Stimulated activated CD8-positive, alpha-beta memory T cell treated with anti-CD3 and anti-CD28 coated beads, Interleukin-7, amount 100 ng/mL, for 1 hour (primary cell): ENCODE measurements at regions not wholly inside any gene's neighbourhood (a gene's known extent, or its start where the extent isn't known, plus 50 kb on each side); places are given as distances from the start of the nearest gene placed in this dataset.

Experiments used
- DNase-seq, 2 donors: peaks; one replicate each; pipeline ENCODE4 v3.0.0-alpha.2; 2020; ENCODE audit warnings: low read depth in 2 of 2

DNA sequence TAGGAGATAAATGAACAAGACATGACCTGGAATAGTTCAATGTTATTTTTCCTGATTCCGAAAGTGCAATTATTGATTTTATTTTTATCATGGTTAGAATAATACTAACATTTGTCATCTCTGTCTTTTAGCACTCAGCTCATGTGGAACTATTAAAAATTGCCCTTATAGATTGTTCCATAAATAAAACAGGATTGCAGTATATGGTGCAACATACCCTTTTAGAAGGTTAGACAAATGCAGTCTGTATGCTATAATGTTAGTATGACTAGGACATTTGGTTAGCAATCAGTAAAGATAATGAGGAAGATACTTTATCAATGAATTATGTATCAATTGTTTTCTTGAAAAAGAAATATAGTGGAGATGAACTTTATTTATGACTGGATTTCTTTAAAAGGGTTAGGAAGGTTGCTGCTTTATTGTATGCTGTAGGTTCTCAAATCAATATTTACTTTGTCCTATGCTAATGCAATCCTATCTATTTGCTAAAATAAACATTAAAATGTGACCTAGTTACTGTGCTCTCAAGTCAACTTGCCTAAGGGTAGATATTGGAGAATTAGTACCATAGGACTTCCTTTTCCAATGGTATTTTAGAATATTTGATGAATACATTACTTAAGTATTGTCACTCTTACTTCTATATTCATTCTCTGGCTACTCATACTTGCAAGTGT lies 348.9 kb upstream of the ISL1 start:
- DNase-seq = no peak

DNA sequence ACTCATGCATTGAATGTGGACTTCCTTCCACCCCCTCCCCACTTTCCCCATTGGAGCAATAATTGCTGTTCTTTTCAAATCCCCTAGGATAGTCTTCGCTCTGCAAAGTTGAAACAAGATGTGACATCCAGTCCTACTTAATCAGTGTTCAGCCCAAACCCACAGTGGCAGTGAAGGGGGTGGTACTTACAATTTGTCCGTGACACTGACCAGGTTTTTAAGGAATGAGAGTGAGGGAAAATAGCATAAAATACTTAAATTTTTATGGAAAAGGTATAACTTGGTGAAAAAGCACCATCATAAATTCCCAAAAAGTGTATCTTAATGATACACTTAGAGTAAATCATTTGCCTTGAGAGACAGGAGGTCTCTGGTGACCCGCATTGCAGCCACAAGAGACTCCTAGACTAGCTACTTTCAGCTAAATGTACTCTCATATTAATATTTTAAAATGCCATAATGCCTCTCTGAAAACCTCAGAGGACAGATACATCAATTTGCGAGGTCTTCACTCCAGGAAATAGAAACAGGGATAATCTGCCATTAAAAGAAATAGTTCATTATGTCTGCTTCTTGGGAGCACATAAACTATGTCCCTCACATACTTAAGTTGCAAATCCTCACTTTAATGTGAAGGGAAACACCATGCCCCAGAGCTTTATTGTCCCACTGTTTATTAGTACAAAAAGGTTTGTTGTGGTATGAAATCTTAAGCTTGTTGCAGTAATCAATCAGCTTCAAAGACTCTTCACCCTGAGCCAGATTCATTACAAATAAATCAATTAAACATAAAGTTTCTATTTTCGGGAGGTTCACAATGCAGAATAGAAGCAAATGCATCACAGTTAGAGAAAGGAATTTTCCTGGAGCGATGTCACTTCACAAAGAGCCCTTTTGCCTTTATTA lies 343.6 kb upstream of the ISL1 start:
- DNase-seq = no peak

- no peak for DNase-seq
Measured at GRCh38 chr5:51043745-51044144, 339.5 kb upstream of the ISL1 start.

DNA sequence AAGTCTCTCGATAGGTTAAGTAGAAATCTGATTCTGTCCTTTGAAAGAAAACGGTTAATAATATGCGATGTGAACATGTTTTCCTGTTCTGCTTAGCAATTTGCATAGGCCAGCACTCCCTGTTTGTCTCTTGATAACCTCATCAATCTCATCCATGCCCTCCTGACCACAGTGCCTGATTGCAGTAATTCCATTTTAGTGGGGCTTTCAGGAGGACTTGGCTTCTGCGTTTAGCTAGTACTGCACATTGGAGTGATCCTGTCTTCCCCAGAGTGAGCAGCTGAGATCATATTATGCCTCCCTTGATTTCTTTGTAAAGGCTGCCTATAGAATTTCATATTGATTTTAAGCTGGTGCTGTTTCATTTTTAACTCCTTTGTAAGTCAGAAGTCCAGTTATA lies 335.9 kb upstream of the ISL1 start:
- DNase-seq = no peak

GRCh38 chr5:51053361-51053760 lies 329.9 kb upstream of the ISL1 start:
- no peak for DNase-seq

- DNase-seq = no peak
Measured at GRCh38 chr5:51060953-51061352, 322.3 kb upstream of the ISL1 start.

GRCh38 chr5:51072937-51073336 lies 310.3 kb upstream of the ISL1 start:
- DNase-seq = no peak

DNA sequence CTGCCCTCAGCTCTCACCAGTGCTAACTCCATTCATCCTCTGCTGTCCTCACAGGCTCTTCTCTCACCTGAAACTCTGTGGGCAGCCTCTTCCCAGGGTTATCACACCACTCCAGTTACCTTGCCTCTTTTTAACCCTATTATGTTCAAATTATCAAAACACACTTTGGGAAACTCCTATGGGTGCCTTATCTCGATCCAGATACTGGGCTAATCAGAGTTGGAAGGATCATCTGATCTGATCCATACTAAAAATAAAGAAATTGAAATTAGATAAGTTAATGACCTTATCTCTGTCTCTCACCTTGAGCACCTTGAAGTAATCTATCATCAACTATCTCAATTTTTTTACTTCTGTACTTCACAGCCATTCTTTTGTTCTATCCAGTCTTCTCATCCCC lies 300.5 kb upstream of the ISL1 start:
- no peak for DNase-seq

DNA sequence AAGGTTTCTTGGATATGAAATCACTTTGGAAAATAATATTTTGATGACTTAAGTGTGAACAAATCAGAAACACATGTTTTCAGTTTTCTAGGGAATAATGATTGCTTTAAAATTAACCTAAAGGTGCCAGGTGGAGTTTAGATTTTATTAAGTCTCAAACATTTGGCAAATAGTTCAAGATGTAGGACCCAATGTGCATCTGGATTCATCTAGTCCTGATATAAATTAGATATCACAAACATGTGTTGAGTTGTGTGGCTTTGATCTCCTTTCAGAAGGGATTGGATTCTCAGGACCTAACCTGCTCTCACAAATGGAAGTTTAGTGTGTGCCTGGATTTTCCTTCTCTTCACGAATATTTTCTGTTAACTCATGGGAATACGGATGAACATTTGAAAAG lies 291.4 kb upstream of the ISL1 start:
- DNase-seq = no peak

- no peak for DNase-seq
Measured at GRCh38 chr5:51095486-51095885, 287.8 kb upstream of the ISL1 start.

- no peak for DNase-seq
Measured at GRCh38 chr5:51096859-51097258, 286.4 kb upstream of the ISL1 start.

GRCh38 chr5:51099173-51099853 lies 283.9 kb upstream of the ISL1 start:
- no peak for DNase-seq

DNA sequence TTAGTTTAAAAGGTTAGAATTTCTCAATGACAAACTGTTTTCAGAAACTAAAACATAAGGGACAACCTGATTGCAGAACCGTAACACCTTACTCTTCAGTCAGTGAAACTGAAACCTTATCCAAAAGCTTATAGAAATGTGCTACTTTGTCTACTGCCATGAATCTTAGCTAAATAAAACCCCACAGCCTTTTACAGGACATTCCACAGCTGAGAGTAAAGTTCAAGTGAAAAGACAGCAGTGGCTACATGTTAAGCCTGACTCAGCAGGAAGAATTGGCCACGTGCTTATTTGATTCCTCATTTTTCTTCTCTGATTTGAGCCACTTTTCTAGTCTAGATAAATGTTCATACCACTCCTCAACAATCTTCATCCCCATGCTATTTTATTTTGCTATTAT lies 278.7 kb upstream of the ISL1 start:
- DNase-seq = no peak

- DNase-seq = no peak
Measured at GRCh38 chr5:51109786-51110410, 273.4 kb upstream of the ISL1 start.

DNA sequence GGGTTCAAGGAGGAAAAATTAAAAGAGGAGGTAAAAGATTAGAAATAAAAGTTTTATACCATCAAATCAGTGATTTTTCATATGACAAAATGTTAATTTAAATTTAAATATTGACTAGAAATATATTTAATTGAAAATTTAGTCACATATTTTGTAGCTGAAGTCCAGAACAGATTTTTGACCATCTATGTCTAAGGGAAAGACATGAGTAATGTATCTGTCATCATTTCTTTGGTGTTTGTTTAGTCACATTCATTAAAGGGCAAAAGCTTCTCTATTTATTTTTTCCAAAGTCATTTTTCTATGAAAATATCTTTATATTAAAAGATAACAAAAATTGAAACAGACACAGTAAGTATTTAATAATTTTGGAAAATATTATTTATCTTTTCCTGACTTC lies 252.0 kb upstream of the ISL1 start:
- no peak for DNase-seq

DNA sequence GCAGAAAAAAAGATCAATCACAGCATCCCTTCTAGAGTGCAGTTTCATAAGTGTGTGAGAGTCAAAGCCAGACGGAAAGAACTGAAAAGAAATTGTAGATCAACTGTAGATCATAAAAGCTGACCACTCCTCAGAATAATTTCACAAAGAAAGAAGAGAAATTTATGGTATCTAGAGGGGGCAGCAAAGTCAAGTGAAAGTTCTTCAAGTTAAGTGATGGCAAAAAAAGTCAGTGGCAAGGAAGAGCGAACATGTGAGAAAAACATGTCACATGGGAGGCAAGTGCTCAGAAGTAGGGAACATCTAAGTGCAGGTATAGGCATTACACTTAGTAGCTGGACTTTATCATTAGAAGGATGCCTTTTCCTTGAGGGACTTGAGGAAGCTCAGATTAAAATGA lies 245.1 kb upstream of the ISL1 start:
- DNase-seq = no peak

DNA sequence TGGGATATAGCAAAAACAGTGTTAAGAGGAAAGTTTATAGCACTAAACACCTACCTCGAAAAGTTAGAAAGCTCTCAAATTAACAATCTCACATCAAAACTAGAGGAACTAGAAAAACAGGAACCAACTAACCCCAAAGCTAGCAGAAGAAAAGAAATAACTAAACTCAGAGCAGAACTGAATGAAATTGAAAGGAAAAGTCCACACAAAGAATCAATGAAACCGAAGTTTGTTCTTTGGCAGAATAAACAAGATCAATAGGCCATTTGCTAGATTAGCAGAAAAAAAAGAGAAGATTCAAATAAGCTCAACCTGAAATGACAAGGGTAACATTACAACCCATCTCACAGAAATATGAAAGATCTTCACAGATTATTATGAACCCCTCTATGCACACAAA lies 234.8 kb upstream of the ISL1 start:
- no peak for DNase-seq

DNA sequence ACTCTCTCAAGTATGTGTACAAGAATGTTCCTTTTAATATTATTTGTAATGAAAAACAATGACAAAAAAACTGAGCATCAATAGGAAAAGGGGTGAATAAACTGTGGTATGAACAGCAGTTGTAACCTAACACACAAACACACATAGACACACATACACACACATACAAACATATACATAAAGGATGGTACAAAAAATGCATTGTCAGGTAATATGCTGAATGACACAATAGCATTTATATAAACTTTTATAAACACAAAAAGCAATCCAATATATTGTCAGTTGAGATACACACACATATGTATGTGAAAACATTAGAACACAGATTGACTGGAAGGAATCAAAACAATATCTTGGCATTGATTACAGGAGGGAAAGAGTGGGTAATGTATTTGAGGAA lies 227.0 kb upstream of the ISL1 start:
- DNase-seq = no peak

DNA sequence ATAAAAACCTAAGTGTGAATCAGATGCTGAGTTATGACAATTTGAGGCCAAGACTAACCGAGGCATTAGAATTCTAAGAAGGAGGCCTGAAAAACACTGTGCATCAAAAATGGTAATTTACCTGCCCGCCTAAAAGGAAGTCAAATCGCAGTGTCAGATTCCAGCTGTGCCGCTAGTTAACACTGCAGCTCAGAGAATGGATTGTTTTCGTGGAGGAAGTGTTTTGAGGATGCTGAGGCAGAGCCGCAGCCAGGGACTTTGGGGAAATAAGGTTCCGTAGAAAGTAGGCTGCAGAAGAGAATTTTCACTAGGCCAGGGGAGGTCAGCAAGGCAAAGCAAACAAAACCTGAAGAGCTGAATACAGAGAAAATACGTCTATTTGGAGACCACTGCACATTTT lies 226.4 kb upstream of the ISL1 start:
- no peak for DNase-seq

GRCh38 chr5:51159164-51159563 lies 224.1 kb upstream of the ISL1 start:
- no peak for DNase-seq

GRCh38 chr5:51159606-51160005 lies 223.6 kb upstream of the ISL1 start:
- no peak for DNase-seq

- no peak for DNase-seq
Measured at GRCh38 chr5:51162245-51162644, 221.0 kb upstream of the ISL1 start.
